ENCODE measurements at regions not wholly inside any gene's neighbourhood (a gene's known extent, or its start where the extent isn't known, plus 50 kb on each side); places are given as distances from the start of the nearest gene placed in this dataset.

DNA sequence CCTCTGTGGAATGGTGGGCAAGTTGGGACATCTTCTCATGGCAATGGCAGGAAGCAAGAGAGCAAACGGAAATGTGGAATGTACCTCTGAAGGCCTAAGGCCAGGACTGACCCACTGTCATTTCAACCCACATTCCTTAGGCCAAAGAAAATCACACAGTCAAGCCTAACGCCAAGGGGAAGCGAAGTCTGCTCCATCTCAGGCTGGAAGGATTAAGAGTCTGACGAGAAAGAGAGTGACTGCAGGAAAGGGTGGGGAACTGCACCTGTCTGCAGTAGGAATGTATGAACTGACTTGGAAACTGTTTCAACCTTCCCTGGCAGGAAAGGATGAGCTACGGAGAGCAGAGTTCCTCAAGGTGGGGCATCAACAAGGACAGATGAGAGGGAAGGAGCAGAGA, 90.2 kb upstream of the TAS2R1 start:
- DNase-seq = no peak

- peak; percentile 92 for DNase-seq
These were observed 86.7 kb upstream of the TAS2R1 start for GRCh38 chr5:9716838-9717281.

DNA sequence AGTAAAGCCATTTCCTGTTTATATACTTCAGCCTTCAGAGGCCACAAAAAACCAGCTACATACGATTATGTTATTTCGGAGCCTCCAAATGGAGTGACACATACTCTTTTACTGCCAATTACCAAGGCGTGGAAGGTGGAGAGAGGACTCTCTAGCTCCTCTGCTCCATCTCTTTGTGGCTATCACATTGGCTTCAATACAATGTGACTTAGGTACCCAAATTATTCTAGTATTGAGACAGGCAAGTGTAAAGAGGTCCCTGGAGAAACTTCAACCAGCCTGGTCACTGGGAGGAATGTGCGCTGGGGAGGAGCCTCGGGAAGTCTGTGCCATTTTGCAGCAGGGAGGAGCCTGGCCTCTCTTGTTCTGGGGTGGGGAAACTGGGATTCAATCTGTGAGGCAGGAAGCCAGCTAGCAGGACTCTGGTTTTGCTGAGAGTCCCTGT, 85.8 kb upstream of the TAS2R1 start:
- DNase-seq = peak; percentile 76

GRCh38 chr5:9713959-9714586, 83.9 kb upstream of the TAS2R1 start:
- peak; percentile 23 for DNase-seq

- no peak for DNase-seq
These were observed 83.2 kb upstream of the TAS2R1 start for GRCh38 chr5:9713356-9713755.

- peak; percentile 67 for DNase-seq
These were observed 82.8 kb upstream of the TAS2R1 start for GRCh38 chr5:9712911-9713310.

- peak; percentile 96 for DNase-seq
These were observed 82.4 kb upstream of the TAS2R1 start for GRCh38 chr5:9712506-9712905.

DNA sequence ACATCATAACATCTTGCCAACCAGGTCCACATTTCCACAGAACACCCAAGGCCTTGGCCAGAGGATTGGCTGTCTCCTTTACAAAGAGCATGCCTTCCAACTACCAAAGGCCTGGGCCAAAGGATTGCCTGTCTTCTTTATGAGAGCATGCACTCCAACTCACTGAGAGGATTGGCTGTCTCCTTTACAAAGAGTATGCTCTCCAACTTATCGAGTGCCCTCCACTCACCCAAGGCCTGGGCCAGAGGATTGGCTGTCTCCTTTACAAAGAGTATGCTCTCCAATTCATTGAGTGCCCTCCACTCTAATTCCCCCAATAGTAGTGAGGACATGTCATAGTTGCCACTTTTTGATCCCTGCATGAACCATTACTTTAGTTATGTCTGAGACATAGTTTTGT, 79.9 kb upstream of the TAS2R1 start:
- DNase-seq = no peak

DNA sequence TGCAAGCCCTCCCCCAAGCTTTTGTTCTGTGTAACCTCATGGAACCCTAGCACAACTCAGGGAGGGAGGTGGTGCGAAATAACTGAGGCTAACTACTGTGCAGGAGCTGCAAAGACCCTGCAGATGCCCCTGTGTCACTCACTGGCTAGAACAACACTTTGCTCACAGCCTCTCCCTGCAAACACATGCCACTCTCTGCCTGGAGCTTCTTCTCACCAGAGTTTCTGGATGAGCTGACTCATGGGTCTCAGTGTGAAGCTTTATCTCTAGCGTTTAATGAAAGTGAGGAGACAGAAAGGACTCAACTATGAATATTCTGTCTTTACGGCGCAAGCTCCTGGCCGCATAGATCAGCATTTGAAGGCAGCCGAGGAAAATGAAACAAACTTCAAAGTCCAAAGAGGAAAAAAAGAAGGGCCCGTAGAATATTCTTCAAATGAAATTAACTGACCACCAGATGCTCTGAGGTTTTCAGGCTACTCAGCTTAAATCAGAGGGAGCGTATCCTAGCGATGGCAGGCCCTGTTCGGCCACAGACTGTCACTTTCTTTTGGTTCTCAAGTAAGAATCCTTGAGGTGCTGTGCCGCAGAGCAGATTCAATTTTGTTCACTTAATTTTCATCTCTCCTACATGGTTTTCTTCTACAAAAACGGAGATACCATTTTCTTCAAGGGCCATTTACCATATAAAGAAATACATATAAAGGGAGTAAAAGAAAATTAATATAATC, 77.7 kb upstream of the TAS2R1 start:
- no peak for DNase-seq

GRCh38 chr5:9699681-9700080, 69.5 kb upstream of the TAS2R1 start:
- DNase-seq = peak; percentile 67

DNA sequence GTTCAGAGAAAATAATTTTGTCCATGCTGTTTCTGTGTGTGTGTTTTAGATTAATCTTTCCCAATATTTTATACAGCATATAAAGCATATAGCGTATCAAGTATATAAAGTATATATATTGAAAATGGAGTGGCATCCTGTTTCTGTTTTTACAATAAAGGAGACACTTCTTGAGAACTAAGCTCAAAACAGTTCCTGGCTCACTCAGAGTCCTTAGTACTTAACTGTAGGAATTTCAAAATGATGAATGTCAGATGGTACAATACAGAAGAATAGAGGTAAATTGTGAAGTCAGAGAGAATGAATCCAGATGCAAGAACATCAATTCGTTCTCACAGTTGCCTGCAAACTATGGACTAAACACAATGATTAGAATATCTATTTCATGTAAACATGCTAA, 68.7 kb upstream of the TAS2R1 start:
- DNase-seq = no peak

- DNase-seq = peak; percentile 82
These were observed 68.1 kb upstream of the TAS2R1 start for GRCh38 chr5:9698125-9698826.

DNA sequence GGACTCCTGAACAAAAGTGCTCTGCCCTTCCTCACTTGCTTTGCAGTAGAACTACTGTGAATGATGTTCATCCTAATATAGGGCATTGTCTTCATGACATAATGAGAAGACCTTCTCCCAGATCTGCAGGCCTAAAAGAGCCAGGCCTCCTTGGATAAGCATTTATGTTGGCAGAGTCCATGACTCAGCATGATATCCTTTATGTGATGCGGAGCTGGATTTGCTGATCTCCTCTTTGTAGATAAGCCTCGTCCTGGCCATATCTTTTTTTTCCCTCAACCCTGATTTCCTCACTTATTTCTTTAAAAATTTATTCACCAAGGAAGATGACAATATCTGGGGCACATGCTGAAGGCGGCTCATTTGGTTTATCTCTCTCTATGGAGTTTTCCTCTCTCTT, 62.4 kb upstream of the TAS2R1 start:
- no peak for DNase-seq

DNA sequence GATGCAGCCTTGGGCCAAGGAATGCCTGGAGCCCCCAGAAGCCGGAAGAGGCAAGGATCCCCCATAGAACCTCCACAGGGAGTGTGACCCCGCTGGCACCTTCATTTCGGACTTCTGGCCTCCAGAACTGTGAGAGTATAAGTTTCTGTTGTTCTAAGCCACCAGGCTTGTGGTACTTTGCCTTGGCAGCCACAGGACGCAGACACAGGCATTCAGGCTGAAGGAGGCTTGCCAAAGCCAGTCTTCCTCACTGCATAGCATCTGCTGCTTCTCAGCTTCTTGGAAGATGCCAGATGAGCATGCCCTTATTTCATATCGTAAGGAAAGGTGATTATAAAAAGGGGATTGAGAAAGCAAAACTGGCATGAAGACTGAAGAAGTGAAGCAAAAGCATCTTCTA, 61.1 kb upstream of the TAS2R1 start:
- DNase-seq = no peak

DNA sequence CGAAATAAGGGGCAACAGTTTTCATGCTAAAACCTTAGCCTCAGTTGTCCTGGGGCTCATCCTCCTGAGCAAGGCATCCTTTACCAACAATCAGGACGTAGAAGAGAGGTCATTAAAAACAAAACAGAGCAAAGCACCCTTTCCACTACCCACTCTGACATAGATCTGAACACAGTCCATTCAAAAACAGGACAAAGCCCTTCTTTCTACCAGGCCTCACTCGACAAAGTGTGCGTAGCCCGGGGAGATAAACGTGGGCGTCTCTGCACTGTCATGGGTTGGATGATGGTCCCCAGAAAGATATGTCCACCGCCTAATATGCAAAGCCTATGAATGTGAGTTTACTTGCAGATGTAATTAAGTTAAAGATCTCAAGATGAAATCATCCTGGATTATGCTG, 60.6 kb upstream of the TAS2R1 start:
- no peak for DNase-seq

DNA sequence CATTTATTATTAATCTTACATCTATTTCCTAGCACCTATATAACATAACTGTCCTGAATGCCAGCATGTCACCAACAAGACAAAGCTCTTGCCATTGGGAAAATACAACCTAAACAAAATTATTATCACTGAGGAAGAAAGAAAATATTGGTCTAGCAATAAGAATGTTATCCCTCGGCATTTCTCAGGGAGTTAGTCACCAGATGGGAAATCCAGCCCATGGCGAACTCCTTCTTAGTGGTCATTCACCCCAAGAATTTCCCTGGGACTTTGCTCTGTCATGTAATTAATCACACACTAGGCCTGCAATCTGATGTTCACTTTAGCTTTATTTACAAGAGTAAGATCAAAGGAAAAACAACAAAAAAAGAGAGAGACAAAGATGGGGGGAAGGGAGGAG, 56.1 kb upstream of the TAS2R1 start:
- DNase-seq = peak; percentile 87

DNA sequence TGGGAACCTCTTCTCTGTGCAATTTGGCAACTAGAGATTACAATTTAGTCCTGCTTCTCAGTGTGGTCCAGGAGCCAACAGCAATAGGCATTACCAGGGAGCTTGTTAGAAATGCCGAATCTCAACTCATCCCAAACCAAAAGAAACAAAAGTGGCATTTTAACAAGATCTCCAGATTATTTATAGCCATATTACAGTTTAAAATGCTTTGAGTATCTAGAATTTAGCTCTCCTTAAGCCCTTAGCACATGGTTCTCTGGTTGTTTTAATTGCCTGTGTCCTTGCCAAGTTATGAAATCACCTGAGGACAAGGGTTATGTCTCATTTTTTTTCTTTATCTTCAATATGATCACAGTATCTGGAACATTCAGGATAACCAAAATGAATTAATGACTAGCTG, 51.6 kb upstream of the TAS2R1 start:
- no peak for DNase-seq
